T-helper 1 cell treated with Interleukin-12 subunit alpha and Interleukin-12 subunit beta and Interleukin-4 antibody, amounts not matched to agents 30 ng/mL and 1 ng/mL, for 36 hours (primary cell): ENCODE measurements at regions not wholly inside any gene's neighbourhood (a gene's known extent, or its start where the extent isn't known, plus 50 kb on each side); places are given as distances from the start of the nearest gene placed in this dataset.
"Not testable (repeated sequence)": the region's sequence is repeated elsewhere in the genome, so short reads cannot be mapped to it uniquely, and the experiment has no call there.

Experiments used
- intact Hi-C: fragments of 100-400 bp; cut with micrococcal nuclease; formaldehyde crosslinking; loops from one replicate; pipeline ENCODE4 v1.15.1; 2024

DNA sequence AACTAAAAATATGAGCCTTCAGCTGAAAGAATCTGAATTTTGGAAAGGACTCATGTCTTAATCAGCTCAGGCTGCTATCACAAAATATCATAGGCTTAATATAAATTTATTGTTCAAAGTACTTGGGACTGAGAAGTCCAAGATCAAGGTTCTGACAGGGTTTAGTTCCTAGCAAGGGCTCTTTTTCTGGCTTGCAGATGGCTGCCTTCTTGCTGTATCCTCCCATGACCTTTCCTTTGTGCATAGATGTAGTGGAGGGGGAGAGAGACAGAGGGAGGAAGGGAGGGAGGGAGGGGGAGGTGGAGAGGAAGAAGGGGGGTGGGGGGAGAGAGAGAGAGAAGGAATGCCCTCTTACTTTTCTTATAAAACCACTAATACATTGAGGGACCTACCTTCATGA lies 306.8 kb upstream of the DDI1 start:
- intact Hi-C loops = no loop called here

GRCh38 chr11:103730131-103730940 lies 306.1 kb upstream of the DDI1 start:
- intact Hi-C loops = no loop called here

DNA sequence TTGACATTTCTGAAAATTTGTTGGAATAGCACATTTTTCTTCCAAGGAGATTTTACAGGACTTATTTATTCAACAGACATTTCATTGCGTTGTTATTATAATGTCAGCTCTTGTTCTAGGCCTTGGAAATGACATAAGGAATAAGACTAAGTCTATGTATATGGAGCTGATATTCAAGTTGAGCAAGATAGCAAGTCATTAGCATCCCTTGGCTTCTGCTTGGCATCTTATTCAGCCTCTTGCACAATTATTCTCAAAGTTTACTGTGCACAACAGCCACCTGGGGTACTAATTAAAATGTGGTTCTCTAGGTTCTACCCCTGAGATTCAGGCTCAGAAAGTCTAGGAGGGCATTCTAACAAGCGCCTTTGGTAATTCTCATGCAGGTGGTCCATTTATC lies 304.8 kb upstream of the DDI1 start:
- intact Hi-C loops = no loop called here

GRCh38 chr11:103733889-103734288 lies 302.6 kb upstream of the DDI1 start:
- intact Hi-C loops = no loop called here

GRCh38 chr11:103735497-103736032 lies 300.9 kb upstream of the DDI1 start:
- intact Hi-C loops = no loop called here

DNA sequence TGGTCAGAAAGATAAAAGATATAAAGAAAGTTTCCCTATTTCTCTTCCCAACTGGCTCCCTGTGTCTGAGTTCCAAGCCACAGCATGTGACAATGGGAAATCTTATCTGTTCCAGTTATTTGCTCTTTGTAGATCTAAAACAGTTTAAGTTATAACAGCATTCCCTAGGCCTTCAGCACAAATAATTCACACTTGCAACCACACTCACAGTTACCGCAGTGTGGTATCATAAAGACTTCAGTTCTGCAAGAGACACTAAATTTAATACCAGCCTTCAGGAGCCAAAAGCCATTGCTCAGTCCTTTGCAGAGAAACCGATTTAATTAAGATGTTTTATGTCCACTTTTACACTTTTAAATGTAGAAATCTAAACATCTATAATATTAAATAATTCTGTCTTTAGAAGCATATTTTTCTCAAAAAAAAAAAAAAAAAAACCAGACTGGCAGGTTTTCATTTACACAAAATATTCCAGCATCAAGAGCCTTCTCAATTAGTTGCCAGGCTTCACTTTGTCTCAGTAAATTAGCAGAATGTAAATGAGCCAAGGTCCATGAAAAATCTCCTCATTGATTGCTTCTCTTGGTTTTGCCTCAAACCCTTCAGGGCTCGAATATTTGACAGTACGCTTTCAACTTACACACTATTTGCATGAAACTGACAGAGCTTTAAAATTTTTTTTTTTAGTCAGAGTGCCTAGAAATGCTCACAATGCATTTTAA lies 300.0 kb upstream of the DDI1 start:
- intact Hi-C loops = no loop called here

DNA sequence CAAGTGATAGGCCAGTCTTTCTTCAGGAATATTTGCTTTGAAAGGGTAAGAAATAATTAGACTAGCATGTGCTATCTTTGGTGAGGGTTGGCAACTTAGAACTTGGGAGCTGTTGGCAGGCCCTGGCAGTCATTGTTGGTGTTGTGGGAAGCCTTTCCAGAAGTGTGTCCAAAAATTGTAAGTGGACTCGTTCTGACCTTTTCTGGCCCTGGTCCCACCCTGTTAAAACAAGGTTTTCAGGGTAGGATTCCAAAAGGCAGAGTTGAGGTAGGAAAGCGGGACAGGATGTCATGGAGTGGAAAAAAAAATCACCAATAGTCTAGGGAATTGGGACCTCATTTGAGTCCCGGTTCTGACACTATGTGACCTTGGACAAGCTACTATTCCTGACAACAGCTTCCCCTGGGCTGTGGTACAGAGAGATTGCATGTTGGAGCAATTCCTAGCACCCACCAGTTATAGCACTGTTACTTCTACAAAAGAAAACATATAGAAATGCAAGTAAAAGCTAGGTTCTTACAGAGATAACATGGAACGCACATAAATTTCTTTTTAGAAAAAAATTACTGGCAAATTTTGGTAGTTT lies 299.3 kb upstream of the DDI1 start:
- intact Hi-C loops = no loop called here

GRCh38 chr11:103737747-103738146 lies 298.7 kb upstream of the DDI1 start:
- intact Hi-C loops = no loop called here

DNA sequence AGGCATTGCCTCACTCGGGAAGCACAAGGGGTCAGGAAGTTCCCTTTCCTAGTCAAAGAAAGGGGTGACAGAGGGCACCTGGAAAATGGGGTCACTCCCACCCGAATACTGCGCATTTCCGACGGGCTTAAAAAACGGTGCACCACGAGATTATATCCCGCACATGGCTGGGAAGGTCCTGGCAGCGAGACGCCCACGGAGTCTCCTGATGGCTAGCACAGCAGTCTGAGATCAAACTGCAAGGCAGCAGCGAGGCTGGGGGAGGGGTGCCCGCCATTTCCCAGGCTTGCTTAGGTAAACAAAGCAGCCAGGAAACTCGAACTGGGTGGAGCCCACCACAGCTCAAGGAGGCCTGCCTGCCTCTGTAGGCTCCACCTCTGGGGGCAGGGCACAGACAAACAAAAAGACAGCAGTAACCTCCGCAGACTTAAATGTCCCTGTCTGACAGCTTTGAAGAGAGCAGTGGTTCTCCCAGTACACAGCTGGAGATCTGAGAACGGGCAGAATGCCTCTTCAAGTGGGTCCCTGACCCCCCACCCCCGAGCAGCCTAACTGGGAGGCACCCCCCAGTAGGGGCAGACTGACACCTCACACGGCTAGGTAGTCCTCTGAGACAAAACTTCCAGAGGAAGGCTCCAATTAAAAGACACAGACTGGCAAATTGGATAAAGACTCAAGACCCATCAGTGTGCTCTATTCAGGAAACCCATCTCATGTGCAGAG lies 297.2 kb upstream of the DDI1 start:
- intact Hi-C loops = not testable (repeated sequence)

DNA sequence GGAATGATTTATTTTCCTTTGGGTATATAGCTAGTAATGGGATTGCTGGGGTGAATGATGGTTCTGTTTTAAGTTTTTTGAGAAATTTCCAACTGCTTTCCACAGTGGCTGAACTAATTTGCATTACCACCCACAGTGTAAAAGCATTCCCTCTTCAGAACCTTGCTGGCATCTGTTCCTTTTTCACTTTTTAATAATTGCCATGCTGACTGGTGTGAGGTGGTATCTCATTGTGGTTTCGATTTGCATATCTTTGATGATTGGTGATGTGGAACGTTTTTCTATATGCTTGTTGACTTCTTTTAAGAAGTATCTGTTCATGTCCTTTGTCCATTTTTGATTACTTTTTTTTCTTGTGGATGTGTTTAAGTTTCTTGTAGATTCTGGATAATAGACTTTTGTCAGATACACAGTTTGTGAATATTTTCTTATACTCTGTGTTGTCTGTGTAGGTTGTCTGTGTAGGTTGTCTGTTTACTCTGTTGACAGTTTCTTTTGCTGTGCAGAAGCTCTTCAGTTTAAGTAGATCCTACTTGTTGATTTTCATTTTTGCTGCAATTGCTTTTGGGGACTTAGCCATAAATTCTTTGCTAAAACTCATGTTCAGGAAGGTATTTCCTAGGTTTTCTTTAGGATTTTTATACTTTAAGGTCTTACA lies 291.8 kb upstream of the DDI1 start:
- intact Hi-C loops = no loop called here

GRCh38 chr11:103749158-103749557 lies 287.3 kb upstream of the DDI1 start:
- intact Hi-C loops = no loop called here

GRCh38 chr11:103768816-103769215 lies 267.6 kb upstream of the DDI1 start:
- intact Hi-C loops = no loop called here

DNA sequence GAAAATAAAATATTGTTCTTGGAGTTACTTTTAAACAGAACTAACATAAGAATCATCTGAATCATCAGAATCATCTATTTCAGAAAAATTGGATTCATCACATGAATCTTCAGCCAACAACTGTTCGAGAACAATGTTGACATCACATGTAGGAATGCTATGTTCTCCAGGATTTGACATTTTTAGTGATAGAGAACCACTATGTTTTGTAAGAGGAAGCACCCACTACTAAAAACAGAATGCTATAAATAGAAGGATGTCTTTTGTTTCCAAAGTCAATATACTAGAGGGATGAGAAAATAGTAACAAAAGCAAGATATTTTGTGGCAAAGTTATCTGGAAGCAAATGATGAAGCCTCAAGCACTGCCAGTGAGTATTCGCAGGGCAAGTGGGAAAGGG lies 263.4 kb upstream of the DDI1 start:
- intact Hi-C loops = no loop called here

DNA sequence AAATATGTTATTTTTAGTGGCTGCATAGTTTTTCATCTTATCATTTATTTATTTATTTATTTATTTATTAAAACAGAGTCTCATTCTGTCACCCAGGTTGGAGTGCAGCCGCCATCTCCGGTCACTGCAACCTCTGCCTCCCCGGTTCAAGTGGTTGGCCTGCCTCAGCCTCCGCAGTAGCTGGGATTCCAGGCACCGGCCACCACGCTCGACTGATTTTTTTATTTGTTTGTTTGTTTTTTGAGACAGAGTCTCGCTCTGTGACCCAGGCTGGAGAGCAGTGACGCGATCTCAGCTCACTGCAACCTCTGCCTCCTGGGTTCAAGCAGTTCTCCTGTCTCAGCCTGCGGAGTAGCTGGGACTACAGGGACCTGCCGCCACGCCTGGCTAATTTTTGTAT lies 262.9 kb upstream of the DDI1 start:
- intact Hi-C loops = no loop called here

- intact Hi-C loops = no loop called here
These were observed 257.4 kb upstream of the DDI1 start for GRCh38 chr11:103779054-103779453.

DNA sequence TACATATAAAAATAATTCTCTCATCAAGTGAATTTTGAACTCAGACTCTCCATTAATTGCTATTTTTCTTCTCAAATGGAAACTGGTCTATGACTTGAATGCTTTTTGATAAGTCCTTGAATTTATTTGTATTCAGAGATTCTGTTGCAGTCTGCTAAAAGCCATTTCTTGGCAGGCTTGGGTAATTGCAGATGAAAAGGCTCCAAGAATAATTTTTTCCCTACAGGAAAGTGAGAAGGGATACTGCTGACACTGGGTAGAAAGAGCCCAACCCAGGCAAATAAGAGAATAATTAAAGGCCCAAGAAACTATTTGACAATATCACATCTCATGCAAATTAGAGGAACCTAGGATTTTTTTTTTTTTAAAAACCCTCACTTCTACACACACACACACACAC lies 246.5 kb upstream of the DDI1 start:
- intact Hi-C loops = no loop called here

GRCh38 chr11:103792981-103793468 lies 243.4 kb upstream of the DDI1 start:
- intact Hi-C loops = no loop called here

DNA sequence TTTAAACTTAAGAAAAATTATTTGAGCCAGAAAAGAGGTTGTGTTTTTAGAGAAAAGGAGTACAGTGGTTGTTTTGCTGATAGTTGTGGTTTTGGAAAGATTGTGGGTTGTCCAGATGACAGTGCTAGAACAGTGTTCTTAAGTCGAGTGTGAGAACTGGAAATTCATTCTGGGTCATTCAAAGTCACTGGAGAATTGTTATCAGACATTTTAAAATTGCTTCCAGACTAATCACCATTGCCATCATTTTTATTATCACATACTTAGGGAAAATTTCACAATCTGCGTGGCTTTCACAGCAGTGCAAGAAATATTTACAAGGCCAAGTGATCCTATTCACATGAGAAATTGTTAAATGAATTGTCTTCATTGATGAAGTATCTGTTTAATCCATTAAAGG lies 242.2 kb upstream of the DDI1 start:
- intact Hi-C loops = no loop called here

DNA sequence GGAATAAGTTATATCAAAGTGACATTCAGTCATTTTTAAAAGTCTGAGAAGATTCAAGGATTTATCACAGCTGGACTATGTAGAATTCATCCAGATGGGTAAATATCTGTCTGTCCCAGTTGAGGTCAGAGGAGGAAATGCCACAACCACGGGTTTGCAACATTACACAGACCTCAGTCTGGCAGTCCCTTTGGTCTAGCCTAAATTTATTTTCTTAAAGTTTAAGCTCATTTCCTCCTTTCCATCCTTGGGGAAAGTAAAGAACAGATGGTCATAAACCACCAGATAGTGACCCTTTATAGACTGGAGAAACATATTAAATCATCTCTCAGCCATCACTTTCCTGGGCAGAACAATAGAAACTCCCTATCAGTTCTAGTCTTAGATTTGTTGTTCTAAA lies 238.4 kb upstream of the DDI1 start:
- intact Hi-C loops = no loop called here

GRCh38 chr11:103798446-103798845 lies 238.0 kb upstream of the DDI1 start:
- intact Hi-C loops = no loop called here
